K562 (cell line): ENCODE measurements at regions not wholly inside any gene's neighbourhood (a gene's known extent, or its start where the extent isn't known, plus 50 kb on each side); places are given as distances from the start of the nearest gene placed in this dataset.

Source experiments
- HNRNPH1 ChIP-seq: fragments of 200-400 bp; formaldehyde crosslinking; optimal IDR thresholded peaks from 2 replicates; pipeline ENCODE3; 2017; ENCODE audit warnings: low read depth, mild to moderate bottlenecking, low read length, moderate library complexity
- PTTG1 ChIP-seq: fragments of 450-650 bp; IDR thresholded peaks from 2 replicates; pipeline ENCODE4 v1.6.1; 2016; ENCODE audit warnings: low read depth, mild to moderate bottlenecking, missing genetic modification characterization, missing compliant biosample characterization
- RBFOX2 ChIP-seq: fragments of 200-400 bp; formaldehyde crosslinking; IDR thresholded peaks from 2 replicates; pipeline ENCODE4 v1.6.1; 2017; ENCODE audit warnings: low read depth, mild to moderate bottlenecking, low read length, moderate library complexity
- TCF7L2 ChIP-seq: fragments of 150-350 bp; IDR thresholded peaks from 2 replicates; pipeline ENCODE4 v1.6.1; 2016; ENCODE audit warnings: low read depth, mild to moderate bottlenecking, low read length, moderate library complexity
- ZEB2 ChIP-seq: fragments of 450-650 bp; IDR thresholded peaks from 2 replicates; pipeline ENCODE4 v1.6.1; 2016
- TF ChIP-seq, protein P1 (sequence below), 2 experiments: fragments of 450-650 bp in 1 of 2; sonication (generic) in 1 of 2; formaldehyde crosslinking; conservative IDR thresholded peaks; 2 replicates each; pipeline versions ENCODE4 v1.4.0 to v1.8.1; 2020 to 2022; ENCODE audit warnings: mild to moderate bottlenecking in 1 of 2, missing genetic modification reagents in 1 of 2
- TF ChIP-seq, protein P2 (sequence below): fragments of 250-450 bp; sonication (Bioruptor Pico); IDR thresholded peaks from 2 replicates; pipeline ENCODE4 v1.4.0; 2020

DNA sequence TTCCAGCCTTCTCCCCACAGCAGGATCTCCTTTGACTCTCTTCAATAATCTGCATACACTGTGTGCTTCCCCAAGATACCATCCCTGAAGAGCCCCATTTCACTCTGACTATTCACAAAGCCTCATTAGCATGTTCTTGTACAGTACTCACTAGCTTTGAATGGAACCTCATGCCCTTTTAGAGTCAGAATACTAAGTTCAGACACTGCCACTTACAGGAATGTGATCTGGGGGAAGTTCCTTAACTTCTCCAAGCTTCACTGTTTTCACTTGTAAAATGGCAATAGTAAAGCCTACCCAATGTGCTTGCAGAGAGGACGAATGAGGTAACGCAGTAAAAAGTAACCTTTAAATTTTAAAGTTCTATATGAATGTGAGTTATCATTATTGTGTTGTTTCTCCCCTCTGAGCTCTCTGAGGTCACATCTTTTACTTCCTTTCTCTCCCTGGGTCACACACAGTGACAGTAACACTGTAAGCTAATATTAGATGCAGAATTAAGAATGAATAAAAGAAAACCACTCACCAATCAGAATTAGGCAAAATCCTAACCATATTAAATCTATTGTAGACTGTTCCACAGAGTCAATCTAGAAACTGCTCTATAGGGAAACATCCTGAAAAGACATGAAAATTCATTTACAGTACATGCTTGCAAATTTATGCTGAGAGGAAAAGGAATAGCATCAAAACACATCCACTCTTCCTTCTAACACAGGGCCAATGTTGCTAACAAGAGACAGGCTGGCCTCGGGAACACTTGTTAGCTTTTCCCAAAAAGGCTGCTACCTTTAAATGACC lies 64.2 kb upstream of the IL6 start (continued):
- TF ChIP-seq, protein P1, sequence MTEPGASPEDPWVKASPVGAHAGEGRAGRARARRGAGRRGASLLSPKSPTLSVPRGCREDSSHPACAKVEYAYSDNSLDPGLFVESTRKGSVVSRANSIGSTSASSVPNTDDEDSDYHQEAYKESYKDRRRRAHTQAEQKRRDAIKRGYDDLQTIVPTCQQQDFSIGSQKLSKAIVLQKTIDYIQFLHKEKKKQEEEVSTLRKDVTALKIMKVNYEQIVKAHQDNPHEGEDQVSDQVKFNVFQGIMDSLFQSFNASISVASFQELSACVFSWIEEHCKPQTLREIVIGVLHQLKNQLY (CRISPR knock-in tag; conservative IDR thresholded peaks at IDR 0.05), result no peak
- TF ChIP-seq, protein P2, sequence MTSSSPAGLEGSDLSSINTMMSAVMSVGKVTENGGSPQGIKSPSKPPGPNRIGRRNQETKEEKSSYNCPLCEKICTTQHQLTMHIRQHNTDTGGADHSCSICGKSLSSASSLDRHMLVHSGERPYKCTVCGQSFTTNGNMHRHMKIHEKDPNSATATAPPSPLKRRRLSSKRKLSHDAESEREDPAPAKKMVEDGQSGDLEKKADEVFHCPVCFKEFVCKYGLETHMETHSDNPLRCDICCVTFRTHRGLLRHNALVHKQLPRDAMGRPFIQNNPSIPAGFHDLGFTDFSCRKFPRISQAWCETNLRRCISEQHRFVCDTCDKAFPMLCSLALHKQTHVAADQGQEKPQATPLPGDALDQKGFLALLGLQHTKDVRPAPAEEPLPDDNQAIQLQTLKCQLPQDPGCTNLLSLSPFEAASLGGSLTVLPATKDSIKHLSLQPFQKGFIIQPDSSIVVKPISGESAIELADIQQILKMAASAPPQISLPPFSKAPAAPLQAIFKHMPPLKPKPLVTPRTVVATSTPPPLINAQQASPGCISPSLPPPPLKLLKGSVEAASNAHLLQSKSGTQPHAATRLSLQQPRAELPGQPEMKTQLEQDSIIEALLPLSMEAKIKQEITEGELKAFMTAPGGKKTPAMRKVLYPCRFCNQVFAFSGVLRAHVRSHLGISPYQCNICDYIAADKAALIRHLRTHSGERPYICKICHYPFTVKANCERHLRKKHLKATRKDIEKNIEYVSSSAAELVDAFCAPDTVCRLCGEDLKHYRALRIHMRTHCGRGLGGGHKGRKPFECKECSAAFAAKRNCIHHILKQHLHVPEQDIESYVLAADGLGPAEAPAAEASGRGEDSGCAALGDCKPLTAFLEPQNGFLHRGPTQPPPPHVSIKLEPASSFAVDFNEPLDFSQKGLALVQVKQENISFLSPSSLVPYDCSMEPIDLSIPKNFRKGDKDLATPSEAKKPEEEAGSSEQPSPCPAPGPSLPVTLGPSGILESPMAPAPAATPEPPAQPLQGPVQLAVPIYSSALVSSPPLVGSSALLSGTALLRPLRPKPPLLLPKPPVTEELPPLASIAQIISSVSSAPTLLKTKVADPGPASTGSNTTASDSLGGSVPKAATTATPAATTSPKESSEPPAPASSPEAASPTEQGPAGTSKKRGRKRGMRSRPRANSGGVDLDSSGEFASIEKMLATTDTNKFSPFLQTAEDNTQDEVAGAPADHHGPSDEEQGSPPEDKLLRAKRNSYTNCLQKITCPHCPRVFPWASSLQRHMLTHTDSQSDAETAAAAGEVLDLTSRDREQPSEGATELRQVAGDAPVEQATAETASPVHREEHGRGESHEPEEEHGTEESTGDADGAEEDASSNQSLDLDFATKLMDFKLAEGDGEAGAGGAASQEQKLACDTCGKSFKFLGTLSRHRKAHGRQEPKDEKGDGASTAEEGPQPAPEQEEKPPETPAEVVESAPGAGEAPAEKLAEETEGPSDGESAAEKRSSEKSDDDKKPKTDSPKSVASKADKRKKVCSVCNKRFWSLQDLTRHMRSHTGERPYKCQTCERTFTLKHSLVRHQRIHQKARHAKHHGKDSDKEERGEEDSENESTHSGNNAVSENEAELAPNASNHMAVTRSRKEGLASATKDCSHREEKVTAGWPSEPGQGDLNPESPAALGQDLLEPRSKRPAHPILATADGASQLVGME (CRISPR knock-in tag), result no peak
- no peak for TF ChIP-seq TCF7L2
- TF ChIP-seq RBFOX2, result no peak
- TF ChIP-seq PTTG1 (tag), result no peak
- TF ChIP-seq HNRNPH1, result no peak
- no peak for TF ChIP-seq ZEB2
- TF ChIP-seq, all 486 proteins: peak for 5
